D721Med (cell line): ENCODE measurements at regions not wholly inside any gene's neighbourhood (a gene's known extent, or its start where the extent isn't known, plus 50 kb on each side); places are given as distances from the start of the nearest gene placed in this dataset.

Experiments
- DNase-seq: peaks from one replicate; pipeline ENCODE4 v3.0.0; 2011; ENCODE audit warnings: low spot score; ENCODE audit not compliant: insufficient read length
- FAIRE-seq: peaks from 2 replicates; lab custom pipeline; 2011; peaks lifted over from hg19 to GRCh38; lab: Jason Lieb, UNC
- TF ChIP-seq, protein P1 (sequence below): IDR thresholded peaks from 2 replicates; pipeline ENCODE4 v1.5.1; 2012; ENCODE audit warnings: mild to moderate bottlenecking, control low read depth; ENCODE audit not compliant: insufficient read depth; ENCODE audit errors: missing control alignments

DNA sequence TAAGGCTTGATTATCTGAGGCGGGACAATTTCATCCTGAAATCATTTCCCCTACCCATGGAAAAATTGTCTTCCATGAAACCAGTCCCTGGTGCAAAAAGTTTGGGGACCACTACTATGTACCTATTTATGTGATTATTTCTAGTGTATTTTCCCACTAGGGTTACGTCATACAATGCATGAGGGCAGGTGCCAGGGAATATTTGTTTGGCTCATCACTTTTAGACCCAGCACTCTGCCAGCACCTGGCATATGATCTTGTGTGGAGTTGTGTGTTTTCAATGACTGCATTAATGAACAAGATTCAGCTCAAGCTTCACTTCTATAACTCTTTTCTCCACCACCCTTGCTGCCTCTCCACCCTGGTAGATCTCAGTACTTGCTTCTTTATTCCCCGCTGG, 73.3 kb upstream of the TNKS2 start:
- TF ChIP-seq, protein P1, sequence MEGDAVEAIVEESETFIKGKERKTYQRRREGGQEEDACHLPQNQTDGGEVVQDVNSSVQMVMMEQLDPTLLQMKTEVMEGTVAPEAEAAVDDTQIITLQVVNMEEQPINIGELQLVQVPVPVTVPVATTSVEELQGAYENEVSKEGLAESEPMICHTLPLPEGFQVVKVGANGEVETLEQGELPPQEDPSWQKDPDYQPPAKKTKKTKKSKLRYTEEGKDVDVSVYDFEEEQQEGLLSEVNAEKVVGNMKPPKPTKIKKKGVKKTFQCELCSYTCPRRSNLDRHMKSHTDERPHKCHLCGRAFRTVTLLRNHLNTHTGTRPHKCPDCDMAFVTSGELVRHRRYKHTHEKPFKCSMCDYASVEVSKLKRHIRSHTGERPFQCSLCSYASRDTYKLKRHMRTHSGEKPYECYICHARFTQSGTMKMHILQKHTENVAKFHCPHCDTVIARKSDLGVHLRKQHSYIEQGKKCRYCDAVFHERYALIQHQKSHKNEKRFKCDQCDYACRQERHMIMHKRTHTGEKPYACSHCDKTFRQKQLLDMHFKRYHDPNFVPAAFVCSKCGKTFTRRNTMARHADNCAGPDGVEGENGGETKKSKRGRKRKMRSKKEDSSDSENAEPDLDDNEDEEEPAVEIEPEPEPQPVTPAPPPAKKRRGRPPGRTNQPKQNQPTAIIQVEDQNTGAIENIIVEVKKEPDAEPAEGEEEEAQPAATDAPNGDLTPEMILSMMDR = no peak
- DNase-seq (no peak), FAIRE-seq (no peak)

DNA sequence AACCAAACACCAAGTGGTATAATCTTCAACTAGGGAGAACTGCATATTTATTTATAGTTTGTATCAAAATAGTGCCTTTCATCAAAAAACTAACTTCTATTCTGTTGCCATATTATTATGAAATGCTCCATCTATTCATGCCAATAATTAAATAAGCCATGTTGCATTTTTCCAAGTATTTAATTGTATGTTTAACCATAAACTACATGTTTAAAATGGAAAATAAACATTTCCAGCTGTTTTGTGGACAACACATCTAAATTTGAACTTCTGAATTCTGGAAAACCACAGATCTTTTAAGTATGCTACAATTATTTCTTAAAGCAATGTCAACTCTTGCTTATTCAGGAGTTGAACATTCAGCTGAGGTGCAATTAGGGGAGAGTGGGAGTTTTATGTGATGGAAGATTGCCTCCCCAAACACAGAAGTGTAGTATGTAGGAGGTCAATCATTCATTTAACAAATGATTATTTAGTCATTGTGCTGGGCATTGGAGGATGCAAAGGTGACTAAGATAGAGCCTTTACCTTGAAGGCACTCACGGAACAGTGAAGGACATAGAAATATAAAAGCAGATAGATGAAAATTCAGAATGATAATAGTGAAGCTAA, 80.7 kb upstream of the PPP1R3C start:
- FAIRE-seq = no peak

GRCh38 chr10:91711885-91712680, 79.2 kb upstream of the PPP1R3C start:
- TF ChIP-seq, protein P1 = no peak
- FAIRE-seq = no peak
- no peak for DNase-seq

More for the DNA sequence above, 80.7 kb upstream of the PPP1R3C start:
- TF ChIP-seq, protein P1 = no peak
- no peak for DNase-seq

GRCh38 chr10:91709394-91709798, 76.5 kb upstream of the PPP1R3C start:
- FAIRE-seq (no peak), DNase-seq (no peak)
- TF ChIP-seq, protein P1 = no peak

- DNase-seq = no peak
- TF ChIP-seq, protein P1 = no peak
- no peak for FAIRE-seq
Observed at GRCh38 chr10:91708174-91708861, 75.4 kb upstream of the PPP1R3C start.

DNA sequence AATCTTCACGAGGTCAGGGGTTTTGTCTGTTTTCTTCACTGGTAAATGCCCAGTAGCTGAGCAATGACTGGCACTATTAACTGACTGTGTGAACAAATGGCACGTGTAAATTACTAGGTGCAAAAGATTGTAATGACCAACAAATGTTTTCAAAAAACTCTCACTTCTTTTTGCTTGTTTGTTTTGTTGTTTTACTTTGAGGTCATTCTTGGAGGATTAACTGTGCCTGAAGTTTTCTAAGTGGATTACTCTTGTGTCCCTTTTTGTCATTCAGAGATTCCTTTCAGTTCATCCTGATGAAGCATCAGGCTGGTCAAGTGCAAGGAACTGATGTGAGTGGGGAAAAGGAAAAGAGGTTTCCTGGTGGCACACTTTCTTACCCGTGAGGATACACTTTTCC, 74.4 kb upstream of the PPP1R3C start:
- TF ChIP-seq, protein P1 = no peak
- FAIRE-seq = no peak
- DNase-seq = no peak
